LNCAP (cell line): ENCODE measurements at regions not wholly inside any gene's neighbourhood (a gene's known extent, or its start where the extent isn't known, plus 50 kb on each side); places are given as distances from the start of the nearest gene placed in this dataset.

Experiments
- CTCF ChIP-seq: fragments of 450-650 bp; IDR thresholded peaks from 2 replicates; pipeline ENCODE4 v1.5.1; 2017; ENCODE audit warnings: mild to moderate bottlenecking

DNA sequence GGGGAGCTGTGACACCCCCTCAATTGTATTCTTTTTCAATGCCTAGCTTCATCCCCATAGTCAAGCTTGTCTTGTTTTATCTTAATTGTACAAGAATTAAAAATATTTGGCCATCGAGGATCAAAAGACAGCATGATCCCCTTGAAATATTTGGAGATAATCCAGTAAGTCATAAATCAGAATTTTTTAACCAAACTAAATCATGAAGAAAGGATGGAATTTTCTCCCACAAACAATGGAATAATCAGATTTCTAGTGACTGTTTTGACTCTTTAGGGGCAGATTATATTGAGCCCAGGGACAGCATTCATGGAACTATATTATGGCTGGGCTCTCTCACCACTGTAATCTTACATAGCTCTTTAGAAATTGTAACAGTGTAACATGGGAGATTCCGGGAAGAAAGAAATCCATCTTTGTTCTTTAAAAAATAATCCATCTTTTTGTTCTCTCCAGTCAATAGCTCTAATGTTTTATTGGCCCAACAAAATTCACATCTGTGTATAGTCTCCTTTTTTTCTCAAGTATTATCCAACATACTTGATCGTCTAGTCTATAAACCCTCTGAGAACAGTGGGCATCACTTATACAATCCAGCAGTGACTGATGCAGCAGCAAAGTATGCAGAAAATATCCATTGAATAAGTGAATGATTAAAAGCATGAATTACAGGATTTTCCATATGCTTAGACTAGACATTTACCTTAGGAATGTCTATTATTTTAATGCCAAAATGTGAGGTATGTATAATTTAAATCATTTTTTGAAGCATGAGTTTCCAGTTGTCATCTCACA, 277.0 kb upstream of the PLSCR5 start:
- no peak for TF ChIP-seq CTCF

DNA sequence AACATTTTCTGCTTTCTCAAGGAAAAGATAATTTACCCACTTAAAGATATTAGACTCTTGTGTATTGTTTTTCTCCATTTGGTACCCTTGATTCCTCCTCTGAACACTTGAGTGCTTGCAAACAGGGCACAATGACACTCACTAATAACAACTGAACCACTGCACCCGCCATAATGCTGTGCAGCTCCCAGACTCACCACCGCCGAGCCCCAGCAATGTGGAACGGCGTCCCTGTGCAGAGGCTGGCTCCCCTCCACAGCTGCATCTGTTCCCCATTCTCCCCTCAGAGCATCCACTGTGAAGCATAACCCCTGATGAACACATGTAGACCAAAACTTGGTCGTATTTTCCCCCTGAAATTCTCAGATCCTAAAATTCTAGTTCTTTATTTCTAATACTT, 276.2 kb upstream of the PLSCR5 start:
- TF ChIP-seq CTCF = no peak

GRCh38 chr3:146873748-146874147, 268.6 kb upstream of the PLSCR5 start:
- no peak for TF ChIP-seq CTCF

DNA sequence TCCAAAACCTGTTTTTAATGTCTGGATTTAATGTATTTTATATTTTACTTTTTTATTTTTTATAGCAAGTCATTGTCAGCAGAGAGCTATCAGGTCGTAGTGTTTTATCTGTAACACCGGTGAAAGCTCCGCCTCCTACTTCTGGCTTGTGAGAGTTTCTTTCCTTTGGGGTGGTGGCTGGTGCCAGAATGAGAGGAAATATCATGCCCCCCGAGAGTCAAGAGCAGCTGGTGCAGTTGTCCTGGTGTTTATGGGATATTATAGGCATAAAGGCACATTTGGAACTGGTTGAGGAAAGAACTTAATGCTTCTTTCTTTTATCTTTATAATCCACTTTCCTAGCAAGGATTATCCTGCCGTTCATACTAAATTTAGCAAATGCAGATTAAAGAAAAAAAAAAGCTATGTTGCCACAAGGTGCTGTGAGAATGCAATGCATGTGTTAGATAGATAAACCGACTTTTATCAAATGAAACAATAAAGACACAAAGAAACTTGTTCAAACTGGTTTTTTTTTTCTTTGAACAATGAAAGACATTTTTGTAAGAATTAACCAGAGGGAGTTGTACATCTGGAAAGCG, 260.1 kb upstream of the PLSCR5 start:
- no peak for TF ChIP-seq CTCF

DNA sequence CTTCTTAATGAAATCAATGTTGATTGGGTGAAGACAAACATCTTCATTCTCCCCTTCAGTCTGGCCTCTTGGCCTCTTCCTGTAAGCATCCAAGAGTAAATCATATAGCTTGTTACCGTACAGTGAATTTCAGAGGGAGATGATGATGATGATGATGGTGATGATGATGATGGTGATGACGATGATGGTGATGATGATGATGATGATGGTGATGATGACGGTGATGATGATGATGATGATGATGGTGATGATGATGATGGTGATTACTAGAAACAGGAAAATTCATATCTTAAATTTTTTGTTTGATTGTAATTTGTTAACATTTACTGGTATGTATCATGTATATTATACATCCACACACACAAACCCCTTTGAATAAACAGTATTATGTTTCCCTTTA, 256.1 kb upstream of the PLSCR5 start:
- TF ChIP-seq CTCF = no peak

GRCh38 chr3:146854523-146854922, 249.4 kb upstream of the PLSCR5 start:
- TF ChIP-seq CTCF = no peak

- TF ChIP-seq CTCF = no peak
These were observed 246.5 kb upstream of the PLSCR5 start for GRCh38 chr3:146851665-146852064.

- TF ChIP-seq CTCF = no peak
These were observed 240.2 kb upstream of the PLSCR5 start for GRCh38 chr3:146845361-146845760.
